H1 (cell line): ENCODE measurements at regions not wholly inside any gene's neighbourhood (a gene's known extent, or its start where the extent isn't known, plus 50 kb on each side); places are given as distances from the start of the nearest gene placed in this dataset.

Experiments used
- BRCA1 ChIP-seq: IDR thresholded peaks from 2 replicates; pipeline ENCODE4 v1.6.1; 2012; ENCODE audit warnings: low read depth, low read length, improper control_type of control experiment
- CHD7 ChIP-seq: fragments of 300-600 bp; sonication (generic); IDR thresholded peaks from 2 replicates; pipeline ENCODE4 v1.7.1; 2012; ENCODE audit warnings: low read length, moderate library complexity, mild to moderate bottlenecking, inconsistent platforms; ENCODE audit not compliant: insufficient replicate concordance
- CTCF ChIP-seq, 3 experiments: IDR thresholded peaks; 1 replicate in 2 of 3; 2 replicates in 1 of 3; pipeline versions ENCODE4 v1.5.1 to v1.6.1; 2011; ENCODE audit warnings: low read length in 3 of 3, mild to moderate bottlenecking in 3 of 3, inconsistent platforms in 2 of 3, low read depth in 1 of 3, moderate library complexity in 1 of 3; ENCODE audit not compliant: insufficient read depth in 1 of 3; ENCODE audit errors: control extremely low read depth in 1 of 3
- EP300 ChIP-seq, 2 experiments: IDR thresholded peaks; 1 replicate in 1 of 2; 2 replicates in 1 of 2; pipeline ENCODE4 v1.6.1; 2011 to 2012; ENCODE audit warnings: low read depth in 2 of 2, low read length in 2 of 2, mild to moderate bottlenecking in 2 of 2, borderline replicate concordance in 1 of 2, inconsistent platforms in 1 of 2, moderate library complexity in 1 of 2
- EZH2 ChIP-seq: fragments of 200-600 bp; sonication (generic); IDR thresholded peaks from 2 replicates; pipeline ENCODE4 v1.7.1; 2012; ENCODE audit warnings: low read depth, mild to moderate bottlenecking, moderate library complexity, low read length, inconsistent platforms; ENCODE audit not compliant: severe bottlenecking
- POLR2A ChIP-seq, 2 experiments: IDR thresholded peaks; 1 replicate in 1 of 2; 2 replicates in 1 of 2; pipeline ENCODE4 v1.6.1; 2011; ENCODE audit warnings: low read depth in 2 of 2, low read length in 2 of 2, mild to moderate bottlenecking in 2 of 2; ENCODE audit errors: control extremely low read depth in 1 of 2
- TF ChIP-seq, protein P1 (sequence below): IDR thresholded peaks from 2 replicates; pipeline ENCODE4 v1.6.1; 2012; ENCODE audit warnings: inconsistent platforms

- TF ChIP-seq EP300 (IDR thresholded peaks at IDR 0.05; ENCODE audit: borderline replicate concordance in 1 of 2, low read depth in 2 of 2, low read length in 2 of 2): no peak
- no peak for TF ChIP-seq POLR2A (IDR thresholded peaks at IDR 0.05; ENCODE audit: control extremely low read depth in 1 of 2, low read depth in 2 of 2, low read length in 2 of 2)
- no peak for TF ChIP-seq CTCF (IDR thresholded peaks at IDR 0.05; ENCODE audit: control extremely low read depth in 1 of 3, insufficient read depth in 1 of 3, low read depth in 1 of 3, low read length in 3 of 3)
- no peak for TF ChIP-seq EZH2
- TF ChIP-seq, protein P1, sequence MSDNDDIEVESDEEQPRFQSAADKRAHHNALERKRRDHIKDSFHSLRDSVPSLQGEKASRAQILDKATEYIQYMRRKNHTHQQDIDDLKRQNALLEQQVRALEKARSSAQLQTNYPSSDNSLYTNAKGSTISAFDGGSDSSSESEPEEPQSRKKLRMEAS: no peak
- TF ChIP-seq BRCA1: no peak
- TF ChIP-seq CHD7: no peak
Observed at GRCh38 chr2:41703123-41703522, 344.7 kb upstream of the PKDCC start.
